NB4 (cell line): ENCODE measurements at regions not wholly inside any gene's neighbourhood (a gene's known extent, or its start where the extent isn't known, plus 50 kb on each side); places are given as distances from the start of the nearest gene placed in this dataset.

Experiments
- CTCF ChIP-seq: IDR thresholded peaks from one replicate; pipeline ENCODE4 v1.5.1; 2012; ENCODE audit warnings: low read depth, low read length
- MAX ChIP-seq: IDR thresholded peaks from 2 replicates; pipeline ENCODE4 v1.6.1; 2011; ENCODE audit warnings: low read depth, low read length
- MYC ChIP-seq: IDR thresholded peaks from 2 replicates; pipeline ENCODE4 v1.6.1; 2011; ENCODE audit warnings: low read depth, low read length
- POLR2A ChIP-seq: IDR thresholded peaks from 2 replicates; pipeline ENCODE4 v1.6.1; 2011; ENCODE audit warnings: mild to moderate bottlenecking; ENCODE audit not compliant: insufficient read length; ENCODE audit errors: extremely low read depth

- TF ChIP-seq CTCF, result no peak
- no peak for TF ChIP-seq MAX
- no peak for TF ChIP-seq POLR2A
- no peak for TF ChIP-seq MYC
Observed at GRCh38 chr13:19057588-19058340, 123.9 kb downstream of the TUBA3C start.
